Vagina (tissue), 2 donors: ENCODE measurements at regions not wholly inside any gene's neighbourhood (a gene's known extent, or its start where the extent isn't known, plus 50 kb on each side); places are given as distances from the start of the nearest gene placed in this dataset.

Experiments used
- DNase-seq, 2 donors: peaks; one replicate each; pipeline ENCODE4 v3.0.0-alpha.2; 2017; ENCODE audit errors: extremely low spot score in 2 of 2
- H3K27ac ChIP-seq: fragments of 200-600 bp; sonication (generic); one replicate; pipeline ENCODE4 v1.5.1; 2019
- H3K27me3 ChIP-seq: fragments of 200-600 bp; sonication (generic); one replicate; pipeline ENCODE4 v1.5.1; 2019
- H3K36me3 ChIP-seq, 2 donors: fragments of 200-600 bp; sonication (generic); one replicate each; pipeline ENCODE4 v1.5.1; 2017 to 2019
- H3K4me1 ChIP-seq: fragments of 200-600 bp; sonication (generic); one replicate; pipeline ENCODE4 v1.5.1; 2019
- H3K4me3 ChIP-seq, 2 donors: fragments of 200-600 bp; sonication (generic); 1 replicate in 1 of 2; 2 replicates in 1 of 2; pipeline ENCODE4 v1.5.1; 2016 to 2019
- H3K9me3 ChIP-seq: fragments of 200-600 bp; sonication (generic); one replicate; pipeline ENCODE4 v1.5.1; 2019
- POLR2A ChIP-seq, 2 donors: fragments of 450-650 bp; IDR thresholded peaks; one replicate each; pipeline ENCODE4 v1.6.1; 2017; ENCODE audit warnings: antibody characterized with exemption in 2 of 2, mild to moderate bottlenecking in 2 of 2, moderate library complexity in 2 of 2
- POLR2AphosphoS5 ChIP-seq, 2 donors: sonication (generic); formaldehyde crosslinking; IDR thresholded peaks; one replicate each; pipeline ENCODE4 v1.9.0; 2017; ENCODE audit warnings: antibody characterized with exemption in 2 of 2, mild to moderate bottlenecking in 2 of 2, low read depth in 1 of 2; ENCODE audit not compliant: insufficient read depth in 1 of 2
- intact Hi-C: fragments of 100-400 bp; cut with DNase I; formaldehyde crosslinking; loops from one replicate; pipeline ENCODE4 v1.15.1; 2023
- TF ChIP-seq, protein P1 (sequence below), 3 experiments: fragments of 450-650 bp in 2 of 3; fragments of 200-600 bp in 1 of 3; sonication (generic) in 1 of 3; IDR thresholded peaks; one replicate each; pipeline ENCODE4 v1.5.1; 2017 to 2019; ENCODE audit warnings: antibody characterized with exemption in 3 of 3, mild to moderate bottlenecking in 2 of 3, moderate library complexity in 2 of 3

DNA sequence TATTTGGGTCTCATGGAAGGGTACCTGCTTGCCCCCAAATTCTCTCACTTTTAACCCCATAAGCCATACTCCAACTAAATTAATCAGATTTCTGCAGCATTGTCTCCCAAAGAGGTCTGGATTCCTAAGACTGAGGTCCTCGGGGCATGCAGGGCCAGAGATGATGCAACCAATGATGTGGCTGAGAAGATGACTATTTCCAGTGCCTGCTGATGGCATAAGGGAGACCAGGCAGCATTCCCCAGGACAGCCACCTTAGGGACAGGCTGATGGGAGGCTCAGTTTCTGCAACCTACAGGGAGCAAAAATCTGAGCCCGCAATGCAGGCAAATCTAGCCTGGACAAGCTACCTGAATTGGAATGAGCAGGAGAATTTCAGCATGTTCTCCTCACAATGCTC, 76.8 kb upstream of the ASIC2 start:
- Histone ChIP-seq H3K27ac (no peak overlapping the region), H3K4me1 (no peaks in the 10 kb centered on the region), H3K9me3 (no peaks in the 10 kb centered on the region), H3K4me3 (no peak overlapping the region), H3K27me3 (no peaks in the 10 kb centered on the region), H3K36me3 (no peaks in the 10 kb centered on the region)
- no peak for TF ChIP-seq POLR2AphosphoS5 (IDR thresholded peaks at IDR 0.05; ENCODE audit: insufficient read depth in 1 of 2, low read depth in 1 of 2)
- TF ChIP-seq, protein P1, sequence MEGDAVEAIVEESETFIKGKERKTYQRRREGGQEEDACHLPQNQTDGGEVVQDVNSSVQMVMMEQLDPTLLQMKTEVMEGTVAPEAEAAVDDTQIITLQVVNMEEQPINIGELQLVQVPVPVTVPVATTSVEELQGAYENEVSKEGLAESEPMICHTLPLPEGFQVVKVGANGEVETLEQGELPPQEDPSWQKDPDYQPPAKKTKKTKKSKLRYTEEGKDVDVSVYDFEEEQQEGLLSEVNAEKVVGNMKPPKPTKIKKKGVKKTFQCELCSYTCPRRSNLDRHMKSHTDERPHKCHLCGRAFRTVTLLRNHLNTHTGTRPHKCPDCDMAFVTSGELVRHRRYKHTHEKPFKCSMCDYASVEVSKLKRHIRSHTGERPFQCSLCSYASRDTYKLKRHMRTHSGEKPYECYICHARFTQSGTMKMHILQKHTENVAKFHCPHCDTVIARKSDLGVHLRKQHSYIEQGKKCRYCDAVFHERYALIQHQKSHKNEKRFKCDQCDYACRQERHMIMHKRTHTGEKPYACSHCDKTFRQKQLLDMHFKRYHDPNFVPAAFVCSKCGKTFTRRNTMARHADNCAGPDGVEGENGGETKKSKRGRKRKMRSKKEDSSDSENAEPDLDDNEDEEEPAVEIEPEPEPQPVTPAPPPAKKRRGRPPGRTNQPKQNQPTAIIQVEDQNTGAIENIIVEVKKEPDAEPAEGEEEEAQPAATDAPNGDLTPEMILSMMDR (IDR thresholded peaks at IDR 0.05), result no peak
- intact Hi-C loops, result no loop called here
- DNase-seq, result no peak

DNA sequence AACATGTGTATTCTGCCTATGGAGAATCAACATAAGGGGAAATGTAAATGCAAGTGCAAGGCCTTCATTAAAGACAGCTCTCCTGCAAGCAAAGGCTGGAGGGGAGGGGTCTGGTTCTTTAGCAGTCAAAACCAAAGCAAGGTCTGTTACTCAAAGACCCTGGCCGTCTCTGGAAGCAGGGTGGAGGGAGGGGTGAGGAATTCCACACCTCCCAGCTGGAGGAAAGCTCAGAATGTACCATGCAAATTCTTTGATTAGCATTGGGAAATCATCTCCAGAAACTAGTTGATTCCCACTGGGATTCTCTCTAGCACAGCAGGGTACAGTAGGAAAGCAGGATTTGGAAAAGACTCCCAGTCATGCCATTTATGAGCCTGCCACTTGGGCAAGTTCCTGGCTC, 77.3 kb upstream of the ASIC2 start:
- Histone ChIP-seq H3K36me3 (no peaks in the 10 kb centered on the region), H3K27ac (no peak overlapping the region), H3K27me3 (no peaks in the 10 kb centered on the region), H3K9me3 (no peaks in the 10 kb centered on the region), H3K4me3 (no peak overlapping the region), H3K4me1 (no peaks in the 10 kb centered on the region)
- TF ChIP-seq POLR2A (IDR thresholded peaks at IDR 0.05) (no peak), POLR2AphosphoS5 (IDR thresholded peaks at IDR 0.05; ENCODE audit: insufficient read depth in 1 of 2, low read depth in 1 of 2) (no peak)
- TF ChIP-seq, protein P1 (IDR thresholded peaks at IDR 0.05), result no peak
- DNase-seq, result no peak
- intact Hi-C loops, result no loop called here

DNA sequence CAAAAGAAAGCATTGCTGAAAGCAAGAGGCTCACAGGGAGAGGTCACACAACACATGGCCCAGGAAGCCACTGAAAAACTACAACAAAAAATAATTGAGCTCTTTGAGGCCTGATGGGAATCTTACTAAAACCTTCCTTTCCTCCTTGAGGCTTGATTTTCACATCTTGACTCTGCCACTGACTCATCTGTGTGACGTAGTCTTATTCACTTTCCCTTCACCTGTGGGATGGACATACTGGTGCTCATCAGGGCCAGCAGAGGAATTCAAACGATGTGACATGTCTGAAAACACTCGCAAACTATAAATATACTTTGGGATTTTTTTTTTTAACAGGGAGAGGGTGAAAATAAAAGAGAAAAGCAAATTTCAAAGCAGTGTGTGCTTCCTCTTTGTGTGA, 78.3 kb upstream of the ASIC2 start:
- no peaks in the 10 kb centered on the region for H3K4me1 ChIP-seq
- TF ChIP-seq, protein P1 (IDR thresholded peaks at IDR 0.05), result no peak
- TF ChIP-seq POLR2AphosphoS5 (IDR thresholded peaks at IDR 0.05; ENCODE audit: insufficient read depth in 1 of 2, low read depth in 1 of 2), result no peak
- TF ChIP-seq POLR2A (IDR thresholded peaks at IDR 0.05), result no peak
- no peaks in the 10 kb centered on the region for H3K36me3 ChIP-seq
- no peaks in the 10 kb centered on the region for H3K27me3 ChIP-seq
- intact Hi-C loops, result no loop called here
- no peak overlapping the region for H3K4me3 ChIP-seq
- H3K9me3 ChIP-seq, result no peaks in the 10 kb centered on the region
- no peak overlapping the region for H3K27ac ChIP-seq
- DNase-seq, result no peak

DNA sequence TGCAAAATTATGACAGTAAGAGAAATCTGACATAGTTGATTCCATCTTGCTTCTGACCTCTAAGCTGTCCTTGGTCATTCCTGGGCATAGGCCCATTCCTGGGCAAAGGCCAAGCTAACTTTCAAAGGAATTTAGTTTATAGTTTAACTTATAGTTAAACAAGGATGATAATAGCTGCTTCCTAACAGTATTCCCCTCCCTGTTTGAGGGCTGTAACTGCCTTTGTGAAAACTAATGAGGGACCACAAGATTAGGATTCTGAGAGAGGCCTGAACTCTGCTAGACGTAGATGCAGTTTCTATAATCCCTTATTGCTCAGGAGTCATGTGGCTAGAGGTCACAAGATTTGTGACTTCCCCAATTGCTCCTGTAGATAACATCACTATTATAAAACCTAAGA, 80.2 kb upstream of the ASIC2 start:
- H3K27me3 ChIP-seq, result no peaks in the 10 kb centered on the region
- TF ChIP-seq POLR2AphosphoS5 (IDR thresholded peaks at IDR 0.05; ENCODE audit: insufficient read depth in 1 of 2, low read depth in 1 of 2) (no peak), POLR2A (IDR thresholded peaks at IDR 0.05) (no peak)
- TF ChIP-seq, protein P1 (IDR thresholded peaks at IDR 0.05), result no peak
- intact Hi-C loops, result no loop called here
- no peak overlapping the region for H3K4me3 ChIP-seq
- no peaks in the 10 kb centered on the region for H3K9me3 ChIP-seq
- H3K27ac ChIP-seq, result no peak overlapping the region
- H3K4me1 ChIP-seq, result no peaks in the 10 kb centered on the region
- no peaks in the 10 kb centered on the region for H3K36me3 ChIP-seq
- DNase-seq, result no peak

DNA sequence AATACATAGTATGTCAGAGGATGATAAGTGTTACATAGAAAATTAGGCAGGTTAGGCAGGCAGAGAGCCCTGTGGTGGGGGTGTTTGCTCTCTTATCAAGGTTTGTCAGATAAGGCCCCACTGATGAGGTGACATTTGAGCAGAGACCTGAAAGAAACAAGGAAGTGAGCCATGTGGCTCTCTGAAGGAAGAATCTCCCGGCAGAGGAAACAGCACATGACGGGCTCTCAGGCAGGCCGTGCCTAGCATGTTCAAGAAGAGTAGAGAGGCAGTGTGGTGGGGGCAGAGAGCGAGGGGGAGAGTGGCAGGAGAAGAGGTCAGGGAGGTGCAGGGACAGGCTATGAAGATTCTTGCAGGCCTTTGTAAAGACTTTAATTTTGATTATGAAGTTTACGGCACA, 82.0 kb upstream of the ASIC2 start:
- Histone ChIP-seq H3K27ac (no peak overlapping the region), H3K36me3 (no peaks in the 10 kb centered on the region), H3K9me3 (no peaks in the 10 kb centered on the region), H3K4me1 (no peaks in the 10 kb centered on the region), H3K27me3 (no peaks in the 10 kb centered on the region), H3K4me3 (no peak overlapping the region)
- intact Hi-C loops, result no loop called here
- TF ChIP-seq, protein P1 (IDR thresholded peaks at IDR 0.05), result no peak
- TF ChIP-seq POLR2AphosphoS5 (IDR thresholded peaks at IDR 0.05; ENCODE audit: insufficient read depth in 1 of 2, low read depth in 1 of 2) (no peak), POLR2A (IDR thresholded peaks at IDR 0.05) (no peak)
- no peak for DNase-seq
